Colonic mucosa (tissue), 4 donors: ENCODE measurements at regions not wholly inside any gene's neighbourhood (a gene's known extent, or its start where the extent isn't known, plus 50 kb on each side); places are given as distances from the start of the nearest gene placed in this dataset.

Experiments
- DNase-seq: peaks from one replicate; pipeline ENCODE4 v3.0.0-alpha.2; 2020
- H3K27ac ChIP-seq: fragments of 200-600 bp; one replicate; pipeline ENCODE4 v1.8.0; 2021
- H3K27me3 ChIP-seq: fragments of 200-600 bp; one replicate; pipeline ENCODE4 v1.8.0; 2021
- H3K36me3 ChIP-seq: fragments of 200-600 bp; one replicate; pipeline ENCODE4 v1.8.0; 2021
- H3K4me1 ChIP-seq: fragments of 200-600 bp; one replicate; pipeline ENCODE4 v1.8.0; 2021; ENCODE audit warnings: mild to moderate bottlenecking
- H3K4me3 ChIP-seq: fragments of 200-600 bp; one replicate; pipeline ENCODE4 v1.8.0; 2021
- H3K9ac ChIP-seq, 2 donors: one replicate each; pipeline ENCODE4 v1.7.0; 2013; ENCODE audit warnings: control low read depth in 2 of 2, low read depth in 2 of 2, low read length in 2 of 2
- H3K9me3 ChIP-seq: fragments of 200-600 bp; one replicate; pipeline ENCODE4 v1.8.0; 2021
- CTCF ChIP-seq: fragments of 200-600 bp; IDR thresholded peaks from one replicate; pipeline ENCODE4 v1.8.0; 2022; ENCODE audit warnings: antibody characterized with exemption, mild to moderate bottlenecking
- intact Hi-C: fragments of 100-400 bp; cut with DNase I; formaldehyde crosslinking; loops from one replicate; pipeline ENCODE4 v1.14.1; 2022
- donor health status: healthy.
- donor health status: DM: no; HTN: no; CAD: no.
- donor health status: DM: no; HTN: no; CAD: no.

- Histone ChIP-seq H3K27ac (no peak overlapping the region), H3K4me1 (no peaks in the 10 kb centered on the region), H3K36me3 (no peaks in the 10 kb centered on the region), H3K9ac (no peak overlapping the region), H3K4me3 (no peak overlapping the region), H3K27me3 (no peaks in the 10 kb centered on the region), H3K9me3 (no peaks in the 10 kb centered on the region)
- TF ChIP-seq CTCF, result no peak
- intact Hi-C loops, result no loop called here
- DNase-seq, result no peak
Observed at GRCh38 chr16:11420895-11421294, 75.6 kb downstream of the RMI2 start.

GRCh38 chr16:11422381-11423314 is 77.4 kb downstream of the RMI2 start:
- Histone ChIP-seq H3K9me3 (no peaks in the 10 kb centered on the region), H3K4me3 (no peak overlapping the region), H3K27ac (no peak overlapping the region), H3K27me3 (no peaks in the 10 kb centered on the region), H3K36me3 (no peaks in the 10 kb centered on the region), H3K9ac (no peak overlapping the region), H3K4me1 (no peaks in the 10 kb centered on the region)
- no peak for TF ChIP-seq CTCF
- no peak for DNase-seq
- intact Hi-C loops, result no loop called here

- Histone ChIP-seq H3K27me3 (no peaks in the 10 kb centered on the region), H3K9ac (no peak overlapping the region), H3K4me3 (no peak overlapping the region), H3K9me3 (no peaks in the 10 kb centered on the region), H3K36me3 (no peaks in the 10 kb centered on the region), H3K4me1 (no peaks in the 10 kb centered on the region), H3K27ac (no peak overlapping the region)
- intact Hi-C loops, result no loop called here
- TF ChIP-seq CTCF, result no peak
- DNase-seq, result no peak
Observed at GRCh38 chr16:11423315-11424117, 78.3 kb downstream of the RMI2 start.

GRCh38 chr16:11424118-11424460 is 78.8 kb downstream of the RMI2 start:
- intact Hi-C loops, result no loop called here
- TF ChIP-seq CTCF, result no peak
- H3K9me3 ChIP-seq, result no peaks in the 10 kb centered on the region
- H3K4me3 ChIP-seq, result no peak overlapping the region
- no peaks in the 10 kb centered on the region for H3K27me3 ChIP-seq
- H3K27ac ChIP-seq, result no peak overlapping the region
- no peak overlapping the region for H3K9ac ChIP-seq
- no peaks in the 10 kb centered on the region for H3K4me1 ChIP-seq
- no peaks in the 10 kb centered on the region for H3K36me3 ChIP-seq
- DNase-seq, result no peak

- H3K4me3 ChIP-seq, result no peak overlapping the region
- H3K9me3 ChIP-seq, result no peaks in the 10 kb centered on the region
- H3K27me3 ChIP-seq, result no peaks in the 10 kb centered on the region
- H3K9ac ChIP-seq, result no peak overlapping the region
- no peaks in the 10 kb centered on the region for H3K4me1 ChIP-seq
- TF ChIP-seq CTCF, result no peak
- H3K36me3 ChIP-seq, result no peaks in the 10 kb centered on the region
- H3K27ac ChIP-seq, result no peak overlapping the region
- intact Hi-C loops, result no loop called here
- no peak for DNase-seq
Observed at GRCh38 chr16:11425140-11425539, 79.9 kb downstream of the RMI2 start.
